ENCODE measurements at regions not wholly inside any gene's neighbourhood (a gene's known extent, or its start where the extent isn't known, plus 50 kb on each side); places are given as distances from the start of the nearest gene placed in this dataset.
A peak's percentile ranks its signal among the peaks of the same experiment; 100 is the strongest.

GRCh38 chrX:40175511-40176350 lies 78.0 kb upstream of the BCOR start:
- peak; percentile 89 for DNase-seq

- DNase-seq, result peak; percentile 49
These were observed 77.2 kb upstream of the BCOR start for GRCh38 chrX:40174854-40175510.

GRCh38 chrX:40174001-40174853 lies 76.5 kb upstream of the BCOR start:
- DNase-seq, result peak; percentile 71

GRCh38 chrX:40173143-40174000 lies 75.6 kb upstream of the BCOR start:
- no peak for DNase-seq

- DNase-seq, result peak; percentile 56
These were observed 74.8 kb upstream of the BCOR start for GRCh38 chrX:40172401-40173142.

GRCh38 chrX:40171513-40172400 lies 74.0 kb upstream of the BCOR start:
- DNase-seq, result peak; percentile 68

GRCh38 chrX:40170830-40171512 lies 73.2 kb upstream of the BCOR start:
- peak; percentile 41 for DNase-seq

- peak; percentile 86 for DNase-seq
These were observed 71.7 kb upstream of the BCOR start for GRCh38 chrX:40169193-40170101.

GRCh38 chrX:40168480-40169011 lies 70.8 kb upstream of the BCOR start:
- DNase-seq, result no peak

- DNase-seq, result peak; percentile 56
These were observed 70.2 kb upstream of the BCOR start for GRCh38 chrX:40167850-40168479.

- no peak for DNase-seq
These were observed 69.6 kb upstream of the BCOR start for GRCh38 chrX:40167233-40167849.

- no peak for DNase-seq
These were observed 68.8 kb upstream of the BCOR start for GRCh38 chrX:40166582-40166981.

GRCh38 chrX:40165861-40166260 lies 68.1 kb upstream of the BCOR start:
- no peak for DNase-seq

- no peak for DNase-seq
These were observed 67.4 kb upstream of the BCOR start for GRCh38 chrX:40165206-40165605.

GRCh38 chrX:40164751-40165150 lies 67.0 kb upstream of the BCOR start:
- DNase-seq, result no peak

- DNase-seq, result peak; percentile 52
These were observed 60.4 kb upstream of the BCOR start for GRCh38 chrX:40158036-40158706.

All from CD4-positive, alpha-beta T cell treated with Interleukin-6 for 4 hours (primary cell).